Suprapubic skin (tissue), 4 donors: ENCODE measurements at regions not wholly inside any gene's neighbourhood (a gene's known extent, or its start where the extent isn't known, plus 50 kb on each side); places are given as distances from the start of the nearest gene placed in this dataset.

ENCODE experiments used
- DNase-seq, 2 donors: peaks; one replicate each; pipeline ENCODE4 v3.0.0-alpha.2; 2019; ENCODE audit warnings: low spot score in 2 of 2
- H3K27ac ChIP-seq: fragments of 200-600 bp; sonication (generic); one replicate; pipeline ENCODE4 v1.5.1; 2019
- H3K27me3 ChIP-seq: fragments of 200-600 bp; sonication (generic); one replicate; pipeline ENCODE4 v1.5.1; 2019
- H3K36me3 ChIP-seq: fragments of 200-600 bp; sonication (generic); one replicate; pipeline ENCODE4 v1.5.1; 2019
- H3K4me1 ChIP-seq: fragments of 200-600 bp; sonication (generic); one replicate; pipeline ENCODE4 v1.5.1; 2019
- H3K4me3 ChIP-seq: fragments of 200-600 bp; sonication (generic); one replicate; pipeline ENCODE4 v1.5.1; 2019; ENCODE audit warnings: mild to moderate bottlenecking
- H3K9me3 ChIP-seq: fragments of 200-600 bp; sonication (generic); one replicate; pipeline ENCODE4 v1.5.1; 2019
- CTCF ChIP-seq, 2 donors: fragments of 200-600 bp in 1 of 2; fragments of 450-650 bp in 1 of 2; sonication (generic) in 1 of 2; IDR thresholded peaks; one replicate each; pipeline ENCODE4 v1.5.1; 2016 to 2019; ENCODE audit warnings: antibody characterized with exemption in 2 of 2, mild to moderate bottlenecking in 1 of 2, moderate library complexity in 1 of 2
- EP300 ChIP-seq: sonication (generic); formaldehyde crosslinking; IDR thresholded peaks from one replicate; pipeline ENCODE4 v1.6.1; 2017; ENCODE audit warnings: antibody characterized with exemption
- POLR2A ChIP-seq, 2 donors: fragments of 450-650 bp; IDR thresholded peaks; one replicate each; pipeline ENCODE4 v1.6.1; 2017; ENCODE audit warnings: antibody characterized with exemption in 2 of 2, mild to moderate bottlenecking in 2 of 2, moderate library complexity in 2 of 2
- POLR2AphosphoS5 ChIP-seq, 3 donors: sonication (generic); formaldehyde crosslinking; IDR thresholded peaks; one replicate each; pipeline ENCODE4 v1.6.1; 2017; ENCODE audit warnings: antibody characterized with exemption in 3 of 3
- WGBS: methylation state at CpG from one replicate; pipeline ENCODE4 v1.1.5; 2018; 5-methylcytosine and 5-hydroxymethylcytosine counted together

DNA sequence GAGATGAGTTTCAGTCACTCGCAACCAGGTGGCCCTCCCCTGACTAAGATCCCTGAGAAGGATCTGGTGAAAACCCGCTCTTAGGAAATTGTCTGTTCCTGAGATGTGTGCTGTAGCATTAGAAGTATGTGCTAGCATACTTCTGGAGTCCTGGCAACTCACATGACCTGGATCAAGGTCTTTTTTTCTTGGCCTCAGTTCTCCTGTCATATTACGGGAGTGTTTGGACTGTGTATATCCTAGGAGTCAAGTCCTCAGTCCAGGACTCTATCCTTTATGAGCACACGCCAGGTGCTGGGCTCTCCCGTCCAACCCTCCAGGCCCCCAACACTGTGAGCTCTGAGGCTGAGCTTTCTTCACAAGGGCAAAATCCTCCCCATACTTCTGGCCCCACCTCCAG, 156.4 kb downstream of the UQCRFS1 start:
- DNase-seq: no peak
- WGBS: 87% methylated on average over 5 of the region's 5 CpGs

GRCh38 chr19:29054886-29055675, 157.9 kb downstream of the UQCRFS1 start:
- Histone ChIP-seq H3K4me1 (no peaks in the 10 kb centered on the region), H3K9me3 (no peaks in the 10 kb centered on the region), H3K36me3 (no peaks in the 10 kb centered on the region), H3K27me3 (no peaks in the 10 kb centered on the region), H3K4me3 (no peak overlapping the region), H3K27ac (no peak overlapping the region)
- TF ChIP-seq EP300: no peak
- TF ChIP-seq CTCF (IDR thresholded peaks at IDR 0.05): no peak
- TF ChIP-seq POLR2A (IDR thresholded peaks at IDR 0.05): no peak
- TF ChIP-seq POLR2AphosphoS5 (IDR thresholded peaks at IDR 0.05): no peak
- DNase-seq: peak in 1 of 2 donors; percentile 9
- 73% methylated on average over 10 of the region's 10 CpGs for WGBS

More for the DNA sequence above, 156.4 kb downstream of the UQCRFS1 start:
- H3K36me3 ChIP-seq: no peaks in the 10 kb centered on the region
- no peak overlapping the region for H3K27ac ChIP-seq
- TF ChIP-seq EP300 (no peak), CTCF (IDR thresholded peaks at IDR 0.05) (no peak), POLR2A (IDR thresholded peaks at IDR 0.05) (no peak), POLR2AphosphoS5 (IDR thresholded peaks at IDR 0.05) (no peak)
- no peaks in the 10 kb centered on the region for H3K9me3 ChIP-seq
- H3K4me3 ChIP-seq: no peak overlapping the region
- H3K27me3 ChIP-seq: no peaks in the 10 kb centered on the region
- H3K4me1 ChIP-seq: no peaks in the 10 kb centered on the region

GRCh38 chr19:29048873-29049272, 164.1 kb downstream of the UQCRFS1 start:
- TF ChIP-seq CTCF (IDR thresholded peaks at IDR 0.05) (no peak), EP300 (no peak), POLR2A (IDR thresholded peaks at IDR 0.05) (no peak)
- H3K9me3 ChIP-seq: no peaks in the 10 kb centered on the region
- H3K4me1 ChIP-seq: no peaks in the 10 kb centered on the region
- 88% methylated on average over 5 of the region's 5 CpGs for WGBS
- no peak overlapping the region for H3K4me3 ChIP-seq
- no peak overlapping the region for H3K27ac ChIP-seq
- DNase-seq: no peak
- no peaks in the 10 kb centered on the region for H3K27me3 ChIP-seq
- H3K36me3 ChIP-seq: no peaks in the 10 kb centered on the region

DNA sequence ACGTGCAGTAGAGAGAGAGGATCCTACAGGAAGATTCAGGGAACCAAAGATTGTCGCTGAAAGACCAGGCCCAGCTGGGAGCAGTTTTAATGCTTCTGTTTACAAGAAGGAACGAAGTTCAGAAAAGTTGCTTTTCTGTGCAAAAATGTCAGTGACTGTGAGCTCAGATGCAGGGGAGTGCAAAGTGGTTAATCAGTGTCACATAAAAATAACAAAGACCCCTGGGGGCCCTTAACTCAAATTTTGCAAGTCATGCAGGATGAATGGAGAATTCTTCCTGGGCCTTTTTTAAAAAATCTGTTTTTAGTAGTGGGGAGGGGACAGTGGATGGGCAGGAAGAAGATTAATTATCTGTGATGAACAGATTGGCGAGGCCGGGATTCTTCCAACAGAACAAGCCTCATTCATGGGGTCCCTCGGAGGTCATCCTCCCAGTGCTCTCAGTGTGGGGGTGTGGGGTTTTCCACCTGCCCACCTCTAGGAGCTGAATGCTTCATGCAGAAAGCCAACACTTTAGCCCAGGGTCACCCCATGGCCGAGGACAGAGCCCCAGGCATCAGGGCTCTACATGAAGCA, 167.2 kb downstream of the UQCRFS1 start:
- TF ChIP-seq POLR2AphosphoS5 (IDR thresholded peaks at IDR 0.05) (no peak), POLR2A (IDR thresholded peaks at IDR 0.05) (no peak), CTCF (IDR thresholded peaks at IDR 0.05) (no peak), EP300 (no peak)
- peak in 1 of 2 donors; percentile 34 for DNase-seq
- WGBS: 66% methylated on average over 7 of the region's 7 CpGs
- Histone ChIP-seq H3K36me3 (no peaks in the 10 kb centered on the region), H3K9me3 (no peaks in the 10 kb centered on the region), H3K27me3 (no peaks in the 10 kb centered on the region), H3K27ac (no peak overlapping the region), H3K4me3 (no peak overlapping the region), H3K4me1 (peaks cover 5% of the 10 kb centered on the region)

- no peaks in the 10 kb centered on the region for H3K36me3 ChIP-seq
- H3K9me3 ChIP-seq: no peaks in the 10 kb centered on the region
- H3K27me3 ChIP-seq: no peaks in the 10 kb centered on the region
- H3K27ac ChIP-seq: no peak overlapping the region
- H3K4me3 ChIP-seq: no peak overlapping the region
- 55% methylated on average over 4 of the region's 5 CpGs for WGBS
- H3K4me1 ChIP-seq: peaks cover 16% of the 10 kb centered on the region
- no peak for DNase-seq
- no peak for TF ChIP-seq POLR2A (IDR thresholded peaks at IDR 0.05)
- TF ChIP-seq CTCF (IDR thresholded peaks at IDR 0.05): no peak
- no peak for TF ChIP-seq POLR2AphosphoS5 (IDR thresholded peaks at IDR 0.05)
- no peak for TF ChIP-seq EP300
Observed at GRCh38 chr19:29044037-29044436, 168.9 kb downstream of the UQCRFS1 start.
